H1 (cell line): ENCODE measurements at regions not wholly inside any gene's neighbourhood (a gene's known extent, or its start where the extent isn't known, plus 50 kb on each side); places are given as distances from the start of the nearest gene placed in this dataset.

Experiments
- CTCF ChIA-PET: fragments of 300-600 bp; sonication (Branson Sonifier 250); formaldehyde crosslinking; loops from one replicate; lab custom pipeline; 2021; ENCODE audit not compliant: partially characterized antibody; lab: Charles Lee
- POLR2A ChIA-PET: fragments of 300-600 bp; sonication (Branson Sonifier 250); formaldehyde crosslinking; loops from one replicate; lab custom pipeline; 2021; ENCODE audit warnings: inconsistent platforms; ENCODE audit not compliant: partially characterized antibody; lab: Charles Lee
- DNase-seq, 2 experiments: peaks; one replicate each; pipeline versions ENCODE4 v3.0.0 to v3.0.0-alpha.2; 2010 to 2022; ENCODE audit warnings: low spot score in 2 of 2, low read depth in 1 of 2, mixed read lengths in 1 of 2
- FAIRE-seq: peaks from 2 replicates; lab custom pipeline; 2011; peaks lifted over from hg19 to GRCh38; lab: Jason Lieb, UNC
- H2AFZ ChIP-seq: 2 replicates; pipeline ENCODE4 v1.8.1; 2012; ENCODE audit warnings: low read length, inconsistent platforms
- H2AK5ac ChIP-seq: 2 replicates; pipeline ENCODE4 v1.6.1; 2013; ENCODE audit warnings: low read depth, low read length
- H2BK120ac ChIP-seq: replicated peaks from 2 replicates; pipeline ENCODE3; 2013; ENCODE audit warnings: low read depth, low read length, inconsistent platforms
- H2BK12ac ChIP-seq: 2 replicates; pipeline ENCODE4 v1.6.1; 2013; ENCODE audit warnings: low read depth, low read length
- H2BK15ac ChIP-seq: 2 replicates; pipeline ENCODE4 v1.6.1; 2013; ENCODE audit warnings: low read length
- H2BK20ac ChIP-seq: 2 replicates; pipeline ENCODE4 v1.6.1; 2013; ENCODE audit warnings: low read length
- H2BK5ac ChIP-seq: 2 replicates; pipeline ENCODE4 v1.6.1; 2013; ENCODE audit warnings: low read depth, low read length
- H3K14ac ChIP-seq: 2 replicates; pipeline ENCODE4 v1.6.1; 2013; ENCODE audit warnings: inconsistent platforms; ENCODE audit not compliant: insufficient read length
- H3K18ac ChIP-seq: 2 replicates; pipeline ENCODE4 v1.6.1; 2013; ENCODE audit warnings: low read length; ENCODE audit errors: extremely low read depth
- H3K23ac ChIP-seq: 2 replicates; pipeline ENCODE4 v1.6.1; 2013; ENCODE audit warnings: inconsistent platforms; ENCODE audit not compliant: insufficient read length
- H3K23me2 ChIP-seq: 2 replicates; pipeline ENCODE4 v1.6.1; 2013; ENCODE audit warnings: low read depth, low read length
- H3K27ac ChIP-seq: 2 replicates; pipeline ENCODE4 v1.6.1; 2011; ENCODE audit warnings: low read depth, low read length, inconsistent platforms
- H3K27me3 ChIP-seq, 4 experiments: replicated peaks in 1 of 4; 1 replicate in 1 of 4; 2 replicates in 3 of 4; pipeline versions ENCODE4 v1.6.1 to v1.8.1; 2011 to 2013; ENCODE audit warnings: low read length in 3 of 4, mild to moderate bottlenecking in 3 of 4, inconsistent platforms in 2 of 4, mixed read lengths in 2 of 4, moderate library complexity in 1 of 4; ENCODE audit not compliant: control insufficient read depth in 3 of 4, insufficient read depth in 3 of 4; ENCODE audit errors: extremely low read depth in 1 of 4
- H3K36me3 ChIP-seq, 4 experiments: 2 replicates each; pipeline versions ENCODE4 v1.6.1 to v1.8.1; 2011 to 2013; ENCODE audit warnings: mild to moderate bottlenecking in 4 of 4, low read length in 3 of 4, moderate library complexity in 2 of 4, control low read depth in 1 of 4, inconsistent platforms in 1 of 4; ENCODE audit not compliant: insufficient read depth in 4 of 4, control insufficient read depth in 2 of 4
- H3K4ac ChIP-seq: replicated peaks from 2 replicates; pipeline ENCODE3; 2013; ENCODE audit warnings: low read length, low read depth, mixed read lengths, inconsistent platforms; ENCODE audit not compliant: insufficient read length
- H3K4me1 ChIP-seq, 4 experiments: replicated peaks in 1 of 4; 1 replicate in 1 of 4; 2 replicates in 3 of 4; pipeline versions ENCODE4 v1.6.1 to v1.8.1; 2011 to 2013; ENCODE audit warnings: low read length in 3 of 4, inconsistent platforms in 2 of 4, mixed read lengths in 1 of 4; ENCODE audit not compliant: insufficient read depth in 4 of 4, control insufficient read depth in 3 of 4
- H3K4me2 ChIP-seq, 2 experiments: 2 replicates each; pipeline versions ENCODE4 v1.6.1 to v1.8.1; 2011 to 2013; ENCODE audit warnings: low read depth in 2 of 2, low read length in 2 of 2, control low read depth in 1 of 2, inconsistent platforms in 1 of 2, mild to moderate bottlenecking in 1 of 2; ENCODE audit not compliant: insufficient read depth in 1 of 2
- H3K4me3 ChIP-seq, 4 experiments: fragments of 200-600, 300-600 bp in 1 of 4; sonication (generic), shearing (Covaris generic), sonication (Bioruptor Twin) in 1 of 4; 2 replicates each; pipeline versions ENCODE4 v1.5.1 to v1.8.1; 2011 to 2016; ENCODE audit warnings: low read length in 4 of 4, low read depth in 3 of 4, control low read depth in 2 of 4, inconsistent platforms in 2 of 4, mild to moderate bottlenecking in 2 of 4, mixed read lengths in 1 of 4, moderate library complexity in 1 of 4; ENCODE audit not compliant: insufficient read depth in 2 of 4; ENCODE audit errors: extremely low read depth in 1 of 4
- H3K56ac ChIP-seq: replicated peaks from 2 replicates; pipeline ENCODE3; 2013; ENCODE audit warnings: low read depth, mild to moderate bottlenecking, mixed read lengths, low read length, inconsistent platforms; ENCODE audit not compliant: insufficient read length
- H3K79me1 ChIP-seq: 2 replicates; pipeline ENCODE4 v1.6.1; 2013; ENCODE audit warnings: low read depth, low read length, control low read depth
- H3K79me2 ChIP-seq, 2 experiments: 2 replicates each; pipeline versions ENCODE4 v1.6.1 to v1.8.1; 2012 to 2013; ENCODE audit warnings: low read length in 2 of 2, mild to moderate bottlenecking in 2 of 2, inconsistent platforms in 1 of 2; ENCODE audit not compliant: insufficient read depth in 2 of 2, control insufficient read depth in 1 of 2
- H3K9ac ChIP-seq, 4 experiments: replicated peaks in 1 of 4; 1 replicate in 1 of 4; 2 replicates in 3 of 4; pipeline versions ENCODE4 v1.6.1 to v1.8.1; 2011 to 2013; ENCODE audit warnings: low read depth in 3 of 4, low read length in 3 of 4, control low read depth in 2 of 4, mild to moderate bottlenecking in 2 of 4, moderate library complexity in 2 of 4, inconsistent platforms in 1 of 4; ENCODE audit errors: extremely low read depth in 1 of 4
- H3K9me3 ChIP-seq, 2 experiments: 2 replicates each; pipeline versions ENCODE4 v1.6.1 to v1.8.1; 2012 to 2013; ENCODE audit warnings: mild to moderate bottlenecking in 2 of 2, moderate library complexity in 2 of 2, control low read depth in 1 of 2, inconsistent platforms in 1 of 2, low read depth in 1 of 2, low read length in 1 of 2, mixed read lengths in 1 of 2; ENCODE audit not compliant: insufficient read depth in 2 of 2
- H4K20me1 ChIP-seq, 2 experiments: replicated peaks in 1 of 2; 2 replicates each; pipeline versions ENCODE3 to v1.8.1; 2011 to 2013; ENCODE audit warnings: inconsistent platforms in 2 of 2, low read length in 2 of 2, mild to moderate bottlenecking in 1 of 2; ENCODE audit not compliant: insufficient read depth in 2 of 2, control insufficient read depth in 1 of 2
- H4K5ac ChIP-seq: 2 replicates; pipeline ENCODE4 v1.6.1; 2013; ENCODE audit warnings: low read length, low read depth, mixed read lengths, inconsistent platforms; ENCODE audit not compliant: insufficient read length
- H4K8ac ChIP-seq: 2 replicates; pipeline ENCODE4 v1.8.0; 2013; ENCODE audit warnings: mild to moderate bottlenecking, moderate library complexity, low read length, inconsistent platforms; ENCODE audit not compliant: insufficient read depth; ENCODE audit errors: extremely low read depth
- H4K91ac ChIP-seq: replicated peaks from 2 replicates; pipeline ENCODE3; 2013; ENCODE audit warnings: low read length, mixed read lengths, inconsistent platforms; ENCODE audit not compliant: insufficient read length
- ASH2L ChIP-seq: fragments of 200-600, 300-600 bp; sonication (generic); IDR thresholded peaks from one replicate; pipeline ENCODE4 v1.7.1; 2017; ENCODE audit warnings: low read length
- BCL11A ChIP-seq, 2 experiments: IDR thresholded peaks; one replicate each; pipeline ENCODE4 v1.6.1; 2011; ENCODE audit warnings: low read depth in 2 of 2, low read length in 2 of 2, mild to moderate bottlenecking in 2 of 2
- CEBPB ChIP-seq: IDR thresholded peaks from 2 replicates; pipeline ENCODE4 v1.6.1; 2012; ENCODE audit warnings: low read depth, low read length
- CREB1 ChIP-seq: IDR thresholded peaks from 2 replicates; pipeline ENCODE4 v1.6.1; 2012; ENCODE audit warnings: inconsistent platforms
- CTBP2 ChIP-seq: IDR thresholded peaks from 2 replicates; pipeline ENCODE4 v1.7.0; 2011; ENCODE audit warnings: borderline replicate concordance, mild to moderate bottlenecking, moderate library complexity, mixed read lengths, low read length; ENCODE audit not compliant: insufficient read depth, insufficient read length
- EGR1 ChIP-seq: IDR thresholded peaks from 2 replicates; pipeline ENCODE4 v1.6.1; 2011; ENCODE audit warnings: low read depth, low read length, borderline replicate concordance
- FOSL1 ChIP-seq: IDR thresholded peaks from 2 replicates; pipeline ENCODE4 v1.6.1; 2011; ENCODE audit warnings: mild to moderate bottlenecking, low read depth, low read length, moderate library complexity; ENCODE audit not compliant: insufficient read depth
- KDM4A ChIP-seq: IDR thresholded peaks from one replicate; pipeline ENCODE4 v1.7.1; 2012; ENCODE audit warnings: low read depth, mild to moderate bottlenecking, moderate library complexity, low read length, inconsistent platforms; ENCODE audit not compliant: severe bottlenecking
- RXRA ChIP-seq: IDR thresholded peaks from 2 replicates; pipeline ENCODE4 v1.6.1; 2011; ENCODE audit warnings: low read depth, mild to moderate bottlenecking, low read length, moderate library complexity; ENCODE audit not compliant: insufficient read depth
- TAF1 ChIP-seq: IDR thresholded peaks from 2 replicates; pipeline ENCODE4 v1.6.1; 2011; ENCODE audit warnings: mild to moderate bottlenecking, low read depth, low read length
- TAF7 ChIP-seq: optimal IDR thresholded peaks from 2 replicates; pipeline ENCODE3; 2011; ENCODE audit warnings: low read depth, mild to moderate bottlenecking, inconsistent platforms, low read length, moderate library complexity, borderline replicate concordance
- TCF12 ChIP-seq: IDR thresholded peaks from 2 replicates; pipeline ENCODE4 v1.6.1; 2011; ENCODE audit warnings: low read depth, mild to moderate bottlenecking, low read length
- WGBS, 2 experiments: shearing (Covaris generic) in 1 of 2; methylation state at CpG; one replicate each; pipeline versions ENCODE4 v1.1.6 to v1.1.7; 2013 to 2015; ENCODE audit warnings: low lambda C conversion rate in 2 of 2, mixed read lengths in 2 of 2, inconsistent platforms in 1 of 2, low coverage in 1 of 2, missing lambda C conversion rate in 1 of 2; ENCODE audit not compliant: insufficient replicate concordance in 2 of 2, insufficient coverage in 1 of 2, insufficient read length in 1 of 2; ENCODE audit errors: extremely low coverage in 1 of 2, missing lambda C conversion rate in 1 of 2; 5-methylcytosine and 5-hydroxymethylcytosine counted together

DNA sequence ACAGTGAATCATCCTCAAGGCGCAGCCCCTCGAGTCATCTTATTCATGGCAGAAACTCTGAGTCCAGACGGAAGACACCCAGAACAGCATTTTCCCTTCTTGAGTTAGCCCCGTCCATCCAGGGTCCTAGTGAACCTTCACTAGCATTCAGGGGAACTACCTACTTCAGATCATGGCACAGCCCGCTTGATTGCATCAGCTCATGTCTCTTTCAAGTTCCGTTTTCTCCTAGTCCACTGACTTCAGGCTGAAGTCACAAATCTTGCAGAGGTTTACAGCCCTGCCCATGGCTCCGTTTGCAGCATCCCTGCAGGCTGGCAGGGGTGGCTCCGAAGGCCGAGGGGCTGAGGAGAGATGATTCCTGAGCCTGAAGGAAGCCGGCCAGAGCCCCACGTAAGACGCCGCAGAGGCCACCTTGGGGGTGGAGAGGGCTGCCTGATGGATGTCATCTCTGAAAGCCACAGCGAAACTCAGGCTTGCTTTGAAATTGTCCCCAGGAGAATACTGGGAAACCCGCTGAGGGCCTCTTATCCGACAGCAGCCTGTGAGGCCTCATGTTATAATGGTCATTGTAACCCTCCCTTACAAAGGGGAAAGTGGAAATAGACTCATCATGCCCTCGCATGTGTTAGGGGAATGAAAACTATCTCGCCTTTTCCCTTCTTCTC lies 310.2 kb upstream of the AJAP1 start:
- DNase-seq (no peak), FAIRE-seq (no peak)
- H3K56ac ChIP-seq = no peak overlapping the region
- no peaks in the 10 kb centered on the region for H3K79me1 ChIP-seq
- H3K79me2 ChIP-seq = no peaks in the 10 kb centered on the region
- H2BK20ac ChIP-seq = no peak overlapping the region
- H3K14ac ChIP-seq = no peak overlapping the region
- no peak overlapping the region for H3K23ac ChIP-seq
- no peak overlapping the region for H2BK120ac ChIP-seq
- H3K18ac ChIP-seq = no peak overlapping the region
- H2BK15ac ChIP-seq = no peak overlapping the region
- H3K9ac ChIP-seq = no peak overlapping the region
- H4K8ac ChIP-seq = no peak overlapping the region
- no peak overlapping the region for H2AK5ac ChIP-seq
- H4K5ac ChIP-seq = no peak overlapping the region
- no peak for TF ChIP-seq TCF12
- TF ChIP-seq RXRA = no peak
- TF ChIP-seq TAF7 = no peak
- TF ChIP-seq FOSL1 = no peak
- no peak for TF ChIP-seq CTBP2
- TF ChIP-seq BCL11A (IDR thresholded peaks at IDR 0.05; ENCODE audit: low read depth in 2 of 2, low read length in 2 of 2) = no peak
- no peak for TF ChIP-seq TAF1
- TF ChIP-seq KDM4A = no peak
- TF ChIP-seq CEBPB = no peak
- no peak for TF ChIP-seq ASH2L
- TF ChIP-seq EGR1 = no peak
- no peak for TF ChIP-seq CREB1
- no peaks in the 10 kb centered on the region for H4K20me1 ChIP-seq
- H3K36me3 ChIP-seq = no peaks in the 10 kb centered on the region
- H2AFZ ChIP-seq = no peak overlapping the region
- H4K91ac ChIP-seq = no peak overlapping the region
- CTCF ChIA-PET = no interaction called here
- no peak overlapping the region for H3K27ac ChIP-seq
- H2BK12ac ChIP-seq = no peak overlapping the region
- H3K27me3 ChIP-seq = no peaks in the 10 kb centered on the region
- H3K9me3 ChIP-seq = peaks cover 49 to 64% of the 10 kb centered on the region in 2 experiments; a peak in 3 of 4 replicates
- H3K4me2 ChIP-seq = no peak overlapping the region
- POLR2A ChIA-PET = no interaction called here
- H2BK5ac ChIP-seq = no peak overlapping the region
- H3K4me3 ChIP-seq = no peak overlapping the region
- H3K4ac ChIP-seq = peak overlapping the region; percentile 62
- H3K23me2 ChIP-seq = no peaks in the 10 kb centered on the region; the same call in 1 of the 2 replicates
- WGBS, 2 experiments = 87% methylated on average over 16 of the region's 18 CpGs; no CpG with 5 or more reads in 1 of the 2 experiments
- H3K4me1 ChIP-seq = no peaks in the 10 kb centered on the region
